ENCODE measurements at regions not wholly inside any gene's neighbourhood (a gene's known extent, or its start where the extent isn't known, plus 50 kb on each side); places are given as distances from the start of the nearest gene placed in this dataset.

- no peak for DNase-seq
Measured at GRCh38 chr20:61118429-61119224, 133.4 kb upstream of the CDH4 start.

DNA sequence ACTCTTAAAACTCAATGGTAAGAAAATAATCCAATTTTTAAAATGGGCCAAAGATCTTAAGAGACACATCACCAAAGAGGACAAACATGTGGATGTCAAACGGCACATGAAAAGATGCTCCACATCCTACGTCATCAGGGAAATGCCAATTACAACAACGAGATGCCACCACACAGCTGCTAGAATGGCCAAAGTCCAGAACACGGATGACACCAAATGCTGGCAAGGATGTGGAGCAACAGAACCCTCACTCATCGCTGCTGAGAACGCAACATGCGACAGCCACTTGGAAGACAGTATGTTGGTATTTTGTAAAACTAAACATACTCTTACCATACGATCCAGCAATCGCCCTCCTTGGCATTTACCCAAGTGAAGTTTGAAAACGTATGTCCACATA is 132.8 kb upstream of the CDH4 start:
- no peak for DNase-seq

DNA sequence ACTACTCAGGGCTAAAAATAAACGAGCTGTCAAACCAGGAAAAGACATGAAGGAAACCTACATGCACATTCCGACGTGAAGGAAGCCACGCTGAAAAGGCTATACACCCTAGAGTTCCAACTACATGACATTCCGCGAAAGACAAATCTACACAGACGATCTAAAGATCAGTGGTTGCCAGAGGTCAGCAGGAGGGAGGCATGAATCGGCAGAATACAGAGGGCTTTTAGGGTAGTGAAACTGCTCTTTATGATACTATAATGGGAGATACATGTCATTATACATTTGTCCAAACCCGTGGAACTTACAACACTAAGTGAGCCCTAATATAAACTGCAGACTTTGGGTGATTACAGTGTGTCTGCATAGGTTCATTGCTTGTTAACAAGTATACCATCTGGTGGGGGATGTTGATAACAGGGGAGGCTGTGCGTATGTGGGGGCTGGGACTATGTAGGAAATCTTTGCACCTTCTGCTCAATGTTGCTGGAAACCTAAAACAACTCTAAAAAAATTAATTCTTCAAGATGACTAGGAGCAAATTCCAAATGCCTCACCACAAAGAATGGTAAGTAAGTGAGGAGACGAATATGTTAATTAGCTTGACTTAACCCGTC is 132.2 kb upstream of the CDH4 start:
- DNase-seq = no peak

GRCh38 chr20:61120595-61121515 is 131.2 kb upstream of the CDH4 start:
- DNase-seq = no peak

DNA sequence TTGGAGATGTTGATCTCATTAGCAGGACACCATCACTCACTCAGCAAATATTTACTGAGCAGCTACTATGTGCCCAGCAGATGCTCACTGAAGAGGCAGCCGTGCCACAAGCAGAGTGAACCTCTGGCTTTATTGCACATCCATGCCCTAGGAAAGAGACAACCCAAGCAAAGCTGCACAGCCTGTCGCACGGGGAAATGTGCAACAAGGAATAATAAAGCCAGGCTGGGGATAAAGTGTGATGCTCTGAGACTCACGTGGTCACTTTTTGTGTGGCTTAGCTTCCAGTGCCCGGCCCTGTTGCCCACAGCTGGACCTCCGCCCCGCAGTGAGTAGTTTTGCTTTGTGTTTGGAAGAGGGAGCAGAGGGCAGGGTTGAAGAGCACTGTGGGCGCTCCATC is 130.4 kb upstream of the CDH4 start:
- DNase-seq = no peak

- DNase-seq = no peak
Measured at GRCh38 chr20:61123286-61123685, 128.8 kb upstream of the CDH4 start.

DNA sequence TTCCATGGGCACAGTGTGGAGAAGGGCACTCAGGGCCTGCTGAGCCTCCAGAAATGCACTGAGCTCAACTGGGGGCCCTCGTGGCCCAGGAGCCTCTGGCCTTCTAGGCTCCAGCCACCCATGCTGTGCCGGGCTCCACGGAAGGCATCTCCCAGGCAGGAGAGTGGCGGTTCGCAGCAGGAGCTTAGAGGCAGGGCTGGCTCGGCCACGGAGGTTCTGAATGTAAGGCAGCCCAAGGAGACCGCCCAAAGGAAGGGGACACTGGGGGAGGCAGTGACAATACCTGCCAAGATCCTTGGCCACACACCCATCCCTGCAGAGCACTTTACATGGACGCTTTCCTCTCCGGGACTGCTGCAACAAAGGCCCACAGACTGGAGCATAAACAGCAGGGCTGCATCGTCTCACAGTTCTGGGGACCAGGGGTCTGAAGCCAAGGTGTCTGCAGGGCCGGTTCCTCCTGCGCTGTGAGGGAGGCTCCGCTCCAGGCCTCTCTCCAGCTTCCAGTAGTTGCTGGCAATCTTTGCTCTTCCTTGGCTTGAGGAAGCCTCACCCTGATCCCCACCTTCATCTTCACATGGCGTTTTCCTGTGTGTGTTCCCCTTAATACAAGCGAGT is 128.2 kb upstream of the CDH4 start:
- no peak for DNase-seq

DNA sequence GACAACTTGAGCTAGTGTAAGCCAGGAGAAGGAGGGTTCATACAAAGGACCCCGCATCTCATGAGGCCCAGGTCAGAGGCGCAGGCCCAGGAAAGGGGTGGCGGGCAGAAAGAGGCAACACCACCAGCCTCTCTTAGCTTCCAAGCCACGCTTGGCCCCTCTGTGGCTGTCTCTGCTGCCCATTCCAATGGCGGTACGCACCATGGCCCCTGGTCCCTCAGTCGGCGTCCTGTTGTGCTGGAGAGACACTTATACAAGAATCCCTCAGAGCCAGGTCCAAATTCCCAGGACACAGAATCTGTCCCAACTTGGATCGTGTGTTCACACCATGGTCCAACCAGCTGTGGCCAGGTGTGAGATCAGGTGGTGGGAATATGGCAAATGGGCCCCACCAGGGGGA is 127.0 kb upstream of the CDH4 start:
- no peak for DNase-seq

GRCh38 chr20:61125546-61126180 is 126.4 kb upstream of the CDH4 start:
- DNase-seq = no peak

DNA sequence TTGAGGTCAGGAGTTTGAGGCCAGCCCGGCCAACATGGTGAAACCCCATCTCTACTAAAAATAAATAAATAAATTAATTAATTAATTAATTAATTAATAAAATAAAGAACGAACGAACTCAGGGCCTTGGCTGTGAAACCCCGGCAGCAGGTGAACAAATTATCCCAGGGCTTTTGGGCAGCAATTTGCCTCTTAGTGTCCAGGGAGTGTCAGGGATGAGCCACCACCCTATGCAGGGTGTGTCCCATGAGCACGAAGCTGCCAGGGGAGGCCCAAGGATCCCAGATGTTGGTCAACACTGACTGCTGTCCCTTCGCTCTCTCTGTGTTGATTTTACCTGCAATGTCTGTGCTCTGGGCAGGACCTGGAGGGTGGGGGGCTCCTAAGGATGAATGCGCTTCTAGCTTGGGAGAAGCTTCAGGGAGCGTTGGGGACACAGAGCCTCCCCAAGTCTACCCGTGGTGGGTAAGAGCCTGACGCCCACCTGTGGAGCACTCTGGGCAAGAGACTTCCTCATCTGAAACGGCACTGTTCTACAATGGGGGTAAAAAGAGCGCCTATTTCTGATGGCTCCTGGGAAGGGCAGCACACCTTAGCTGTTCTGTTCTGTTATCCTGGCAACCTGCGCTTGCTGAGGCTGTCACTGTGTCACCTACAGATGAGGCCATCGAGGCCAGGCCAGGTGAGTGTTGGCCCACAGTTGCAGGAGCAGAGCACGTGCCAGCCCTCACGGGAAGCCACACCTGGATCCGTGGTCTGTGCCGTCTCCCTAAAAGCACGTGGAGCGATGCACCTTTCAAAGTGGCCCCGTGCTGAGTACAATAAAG is 125.5 kb upstream of the CDH4 start:
- DNase-seq = no peak

- no peak for DNase-seq
Measured at GRCh38 chr20:61127311-61128039, 124.6 kb upstream of the CDH4 start.

DNA sequence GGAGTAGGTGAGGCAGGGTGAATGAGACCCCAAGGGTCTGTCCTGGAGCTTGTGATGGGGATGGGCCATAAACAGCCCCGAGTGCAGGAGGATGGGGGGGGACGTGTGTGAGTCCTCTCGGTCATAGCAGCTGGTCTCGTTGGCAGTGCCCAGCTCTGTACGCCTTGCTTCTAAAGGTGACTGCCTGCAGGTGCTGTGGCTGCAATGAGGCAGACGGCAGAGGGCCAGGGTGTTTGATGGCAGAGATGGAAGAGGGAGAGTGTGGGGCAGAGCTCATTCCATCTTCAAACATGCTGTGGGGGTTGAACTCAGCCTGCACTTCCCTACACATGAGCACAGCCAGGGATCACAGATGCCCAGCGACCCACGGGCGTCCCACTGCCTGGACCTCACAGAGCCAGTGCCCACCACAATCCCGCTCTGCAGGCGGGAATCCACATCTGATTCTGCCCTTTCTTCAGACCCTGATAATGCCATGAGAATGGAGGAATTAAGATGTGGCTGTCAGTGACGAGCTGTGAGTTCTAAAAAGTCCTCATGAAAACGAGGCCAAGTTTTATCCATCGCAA is 123.3 kb upstream of the CDH4 start:
- no peak for DNase-seq

DNA sequence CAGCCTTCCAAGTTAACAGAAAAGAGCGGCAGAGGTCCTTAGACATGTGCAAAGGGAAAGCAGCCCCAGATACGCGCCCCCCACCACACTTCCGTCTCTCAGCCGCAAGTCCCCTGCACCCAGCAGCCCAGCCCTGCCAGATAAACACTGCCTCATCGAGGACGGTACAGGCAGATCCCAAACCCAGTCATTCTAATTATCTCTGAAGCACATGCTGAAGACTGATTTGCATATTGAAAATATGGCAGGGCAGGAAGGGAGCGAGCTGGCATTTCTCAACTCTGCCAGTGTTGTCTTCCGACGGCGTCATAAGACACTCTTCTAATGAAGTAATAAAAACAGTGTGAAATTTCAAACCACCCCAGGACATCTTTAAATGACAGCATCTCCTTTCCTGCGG is 122.8 kb upstream of the CDH4 start:
- DNase-seq = no peak

- DNase-seq = no peak
Measured at GRCh38 chr20:61130156-61130555, 121.9 kb upstream of the CDH4 start.

DNA sequence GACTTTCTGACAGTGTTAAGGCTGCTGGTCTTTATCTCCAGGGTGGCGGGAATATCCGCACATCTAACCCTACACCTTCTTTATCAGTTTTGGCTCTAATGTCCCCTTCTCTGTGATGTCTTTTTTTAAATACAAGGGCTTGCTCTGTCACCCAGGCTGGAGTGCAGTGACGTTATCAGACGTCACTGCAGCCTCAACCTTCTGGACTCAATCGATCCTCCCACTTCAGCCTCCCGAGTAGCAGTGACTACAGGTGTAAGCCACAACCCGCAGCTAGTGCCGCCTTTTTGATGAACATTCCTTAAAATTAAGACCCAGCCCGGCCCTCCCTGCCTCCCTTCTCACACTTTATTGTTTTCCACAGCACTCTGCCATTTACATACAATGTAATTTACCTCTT is 120.1 kb upstream of the CDH4 start:
- no peak for DNase-seq

- no peak for DNase-seq
Measured at GRCh38 chr20:61133611-61134010, 118.5 kb upstream of the CDH4 start.

DNA sequence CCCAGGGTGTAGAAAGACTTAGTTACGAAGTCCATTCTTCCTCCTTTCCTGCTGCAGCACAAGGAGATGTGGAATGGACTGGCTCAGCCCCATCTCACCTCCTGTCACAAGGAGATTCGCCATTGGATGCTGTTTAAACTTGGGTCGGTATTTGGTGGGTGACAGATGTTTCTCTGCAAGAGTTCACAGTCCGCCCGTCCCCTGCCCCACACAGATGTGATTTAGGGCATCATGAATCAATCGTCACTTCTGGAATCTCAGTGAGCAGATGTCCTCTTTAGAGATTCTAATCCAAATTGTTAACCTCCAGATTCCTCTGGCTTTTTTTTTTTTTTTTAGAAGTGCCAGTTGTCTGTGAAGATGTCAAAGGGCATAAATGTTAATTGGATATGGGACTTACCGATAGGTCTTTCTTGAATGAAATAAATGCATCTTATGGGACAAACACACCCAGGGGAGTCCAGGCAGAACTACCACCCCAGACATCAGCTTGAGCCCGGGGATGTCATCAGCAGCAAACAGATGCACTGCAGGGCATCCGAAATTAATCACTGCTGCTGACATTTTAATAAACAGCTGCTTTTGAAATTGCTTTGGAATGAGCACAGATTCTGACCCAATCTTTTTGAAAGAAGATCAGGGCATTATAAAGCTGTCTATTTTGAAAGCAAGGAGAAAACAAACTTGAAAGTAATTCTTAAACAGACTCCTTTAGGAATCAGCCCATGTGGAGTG is 117.6 kb upstream of the CDH4 start:
- DNase-seq = no peak

- DNase-seq = no peak
Measured at GRCh38 chr20:61135266-61135665, 116.8 kb upstream of the CDH4 start.

GRCh38 chr20:61135968-61136367 is 116.1 kb upstream of the CDH4 start:
- DNase-seq = no peak

DNA sequence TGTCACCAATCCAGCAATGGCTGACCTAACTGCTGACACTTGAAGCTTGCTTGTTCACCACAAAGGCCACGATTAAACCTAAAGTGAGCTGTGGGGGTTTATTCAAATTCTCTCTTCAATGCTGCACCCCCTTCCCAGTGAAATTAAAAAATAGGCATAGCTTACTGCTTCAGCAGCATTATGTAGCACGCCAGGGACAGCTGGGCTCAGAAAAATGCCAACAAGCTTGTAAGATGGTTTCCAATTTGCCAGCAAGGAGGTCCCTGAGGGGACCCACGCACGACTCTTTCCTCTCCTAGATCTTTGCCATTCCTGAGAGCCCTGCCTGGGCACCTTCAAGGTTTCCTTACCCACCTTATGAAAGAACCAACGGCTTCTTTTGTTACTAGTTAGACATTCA is 113.5 kb upstream of the CDH4 start:
- no peak for DNase-seq

Data from activated CD4-positive, alpha-beta T cell treated with anti-CD3 and anti-CD28 coated beads for 1 hour (primary cell).